HG03558 (cell line): ENCODE measurements at regions not wholly inside any gene's neighbourhood (a gene's known extent, or its start where the extent isn't known, plus 50 kb on each side); places are given as distances from the start of the nearest gene placed in this dataset.

ENCODE experiments used
- ATAC-seq: cut with Tn5 transposase; IDR thresholded peaks from one replicate; pipeline ENCODE4 v1.9.1; 2021; ENCODE audit warnings: moderate number of reproducible peaks; ENCODE audit not compliant: unreplicated experiment; ENCODE audit errors: extremely low read depth

- no peak for ATAC-seq
Observed at GRCh38 chr11:28483072-28483867, 375.1 kb downstream of the METTL15 start.

DNA sequence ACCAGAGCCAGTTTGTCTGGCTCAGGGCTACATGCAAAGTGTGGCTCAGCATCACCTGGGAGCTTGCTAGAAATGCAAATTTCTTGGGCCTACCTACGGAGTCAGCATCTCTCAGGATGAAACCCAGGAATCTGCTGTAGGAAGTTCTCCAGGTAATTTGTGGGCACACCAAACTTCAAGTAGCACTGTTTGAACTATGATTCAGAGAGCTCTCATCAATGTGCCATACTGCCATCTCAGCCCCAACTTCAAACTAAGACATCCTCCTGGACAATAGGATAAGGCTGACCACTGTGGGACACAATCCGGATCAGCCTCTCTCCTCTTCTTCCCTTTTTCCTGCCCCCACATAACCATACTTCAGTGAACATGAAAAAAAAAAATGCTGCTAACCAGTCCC is 374.5 kb downstream of the METTL15 start:
- ATAC-seq: no peak

- no peak for ATAC-seq
Observed at GRCh38 chr11:28481616-28482480, 373.7 kb downstream of the METTL15 start.

DNA sequence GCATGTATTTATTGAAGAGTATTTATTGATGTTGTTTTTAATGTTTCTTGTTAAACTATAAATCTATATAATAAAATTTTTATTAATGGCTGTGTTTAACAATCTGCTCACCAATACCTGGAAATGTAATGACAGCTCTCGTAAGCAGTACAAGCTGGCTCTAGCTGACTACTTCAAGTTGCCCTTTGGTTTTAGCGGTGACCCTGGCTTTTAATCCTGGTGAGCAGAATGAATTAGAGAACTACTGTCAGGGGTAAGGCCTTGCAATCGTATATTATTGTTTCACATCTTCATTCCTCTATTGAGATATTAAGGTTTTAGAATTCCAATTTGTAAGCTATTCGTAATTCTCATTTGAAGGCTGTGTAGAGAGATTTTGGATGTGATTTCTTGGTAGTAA is 372.2 kb downstream of the METTL15 start:
- no peak for ATAC-seq

- no peak for ATAC-seq
Observed at GRCh38 chr11:28476864-28477263, 368.7 kb downstream of the METTL15 start.

- no peak for ATAC-seq
Observed at GRCh38 chr11:28476049-28476448, 367.9 kb downstream of the METTL15 start.

GRCh38 chr11:28472904-28473303 is 364.7 kb downstream of the METTL15 start:
- ATAC-seq: no peak

- no peak for ATAC-seq
Observed at GRCh38 chr11:28471537-28471936, 363.3 kb downstream of the METTL15 start.

DNA sequence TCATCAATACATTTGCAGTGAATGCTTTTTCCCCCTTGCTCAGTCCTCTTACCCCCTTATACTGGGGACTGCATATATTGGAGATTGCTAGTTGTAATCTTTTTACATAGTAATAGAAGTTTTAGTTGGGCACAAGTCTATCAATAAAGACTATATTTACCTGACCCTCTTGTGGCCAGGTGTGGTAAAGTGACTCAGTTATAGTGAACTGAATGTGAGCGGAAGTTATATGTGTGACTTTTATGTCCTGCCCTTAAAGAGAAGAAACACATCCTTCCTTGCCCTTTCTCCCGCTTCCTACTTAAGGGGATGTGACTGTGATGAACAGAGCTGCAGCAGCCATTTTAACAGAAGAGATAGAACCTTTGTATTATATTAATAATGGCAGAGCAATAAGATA is 362.0 kb downstream of the METTL15 start:
- ATAC-seq: no peak

DNA sequence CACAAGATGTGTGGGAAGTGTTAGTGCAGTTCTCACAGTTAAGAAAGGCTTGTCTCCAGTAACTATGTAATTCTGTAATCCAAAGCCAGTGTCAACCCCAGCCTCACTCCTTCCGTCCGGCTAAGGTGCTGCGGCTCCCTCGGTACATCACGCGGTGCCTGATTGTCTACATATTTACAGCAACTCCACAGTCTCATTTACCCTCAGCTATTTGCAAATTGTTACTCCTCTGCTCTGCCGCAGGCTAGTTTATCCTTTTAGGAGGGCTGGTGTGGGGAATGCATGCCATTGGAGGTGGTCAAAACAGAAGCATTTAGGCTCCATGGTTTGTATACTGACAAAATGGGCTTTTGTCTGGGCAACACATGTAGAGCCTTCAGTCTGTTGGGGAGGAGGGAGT is 358.3 kb downstream of the METTL15 start:
- ATAC-seq: no peak

- no peak for ATAC-seq
Observed at GRCh38 chr11:28464252-28464867, 356.2 kb downstream of the METTL15 start.

DNA sequence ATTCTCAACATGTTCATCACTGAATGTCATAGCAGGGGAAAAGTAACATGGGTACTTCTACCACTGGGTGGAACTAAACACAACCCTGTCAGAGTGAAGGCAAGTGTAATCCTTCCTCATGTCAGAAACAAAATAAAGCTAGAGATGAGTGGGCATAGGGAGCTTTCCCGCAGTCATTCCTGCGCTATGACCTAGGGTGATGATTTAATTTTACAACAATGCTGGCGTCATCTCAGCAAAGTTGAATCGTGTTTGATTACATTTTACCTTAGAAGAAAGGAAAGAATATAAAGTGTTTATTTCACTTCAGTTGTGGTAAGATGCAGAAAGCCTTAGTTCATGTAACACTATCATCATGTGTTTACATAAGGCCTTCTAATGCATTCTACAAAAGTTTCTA is 355.6 kb downstream of the METTL15 start:
- ATAC-seq: no peak

- no peak for ATAC-seq
Observed at GRCh38 chr11:28461846-28462245, 353.7 kb downstream of the METTL15 start.

- ATAC-seq: no peak
Observed at GRCh38 chr11:28461338-28461737, 353.1 kb downstream of the METTL15 start.

DNA sequence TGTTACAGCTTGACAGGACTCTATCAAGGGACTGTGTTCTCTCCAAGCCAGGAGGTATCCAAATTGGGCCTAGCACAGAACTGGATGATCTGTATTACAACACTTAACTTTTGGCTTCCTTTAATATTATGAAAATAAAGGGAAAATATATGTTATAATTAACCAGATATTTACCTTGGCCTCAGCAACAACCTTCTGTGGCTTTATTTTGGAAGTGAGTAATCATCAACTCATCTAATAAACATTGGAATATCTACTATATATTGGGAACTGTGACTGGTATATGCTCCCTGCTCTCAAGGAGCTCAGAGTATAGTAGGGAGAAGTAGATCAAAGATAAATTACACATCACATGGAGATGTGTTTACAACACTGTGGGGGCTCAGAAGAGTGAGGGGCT is 352.2 kb downstream of the METTL15 start:
- no peak for ATAC-seq

DNA sequence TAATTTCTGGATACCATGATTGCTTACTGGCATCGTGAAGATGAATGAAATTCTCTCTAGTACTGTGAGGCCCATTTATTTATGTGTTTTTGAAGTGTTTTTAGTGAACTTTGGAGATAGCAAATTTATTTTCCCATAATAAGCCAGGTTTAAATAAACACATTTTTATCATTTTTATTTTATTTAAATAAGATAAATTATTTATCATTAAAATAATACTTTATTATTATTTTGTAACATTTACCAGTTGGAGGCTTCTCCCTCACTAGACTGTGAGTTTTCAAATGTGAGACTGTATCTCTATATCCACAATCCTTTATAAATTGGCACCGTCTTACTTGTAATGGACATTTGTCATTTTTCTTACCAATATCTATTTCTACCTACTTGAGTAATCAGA is 351.7 kb downstream of the METTL15 start:
- ATAC-seq: no peak

- ATAC-seq: no peak
Observed at GRCh38 chr11:28457481-28458065, 349.4 kb downstream of the METTL15 start.

DNA sequence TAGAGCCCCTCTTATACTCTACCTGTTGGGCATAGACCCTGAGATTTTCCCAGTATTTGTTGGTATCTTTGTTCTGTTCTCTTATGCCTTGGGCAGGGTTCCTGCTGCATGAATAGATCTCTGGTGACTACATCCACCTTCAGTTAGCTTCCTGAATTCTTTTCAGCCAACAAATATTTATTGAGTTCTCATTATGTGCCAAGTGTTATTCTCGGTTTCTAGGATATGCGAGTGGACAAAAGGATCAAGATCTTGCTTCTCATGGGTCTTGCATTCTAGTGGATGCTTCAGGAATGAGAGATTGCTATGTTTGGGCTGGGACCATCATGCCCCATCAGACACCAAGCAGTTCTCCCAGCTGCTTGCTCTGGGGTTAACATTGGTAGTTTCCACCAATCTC is 340.0 kb downstream of the METTL15 start:
- no peak for ATAC-seq

- ATAC-seq: no peak
Observed at GRCh38 chr11:28447226-28447625, 339.0 kb downstream of the METTL15 start.

GRCh38 chr11:28442131-28442530 is 333.9 kb downstream of the METTL15 start:
- no peak for ATAC-seq

- ATAC-seq: no peak
Observed at GRCh38 chr11:28439403-28439802, 331.2 kb downstream of the METTL15 start.
